HL-60 (cell line): ENCODE measurements at regions not wholly inside any gene's neighbourhood (a gene's known extent, or its start where the extent isn't known, plus 50 kb on each side); places are given as distances from the start of the nearest gene placed in this dataset.
A peak's percentile ranks its signal among the peaks of the same experiment; 100 is the strongest.

Experiments
- DNase-seq, 2 experiments: peaks; one replicate each; pipeline ENCODE4 v3.0.0-alpha.2; 2010 to 2020; ENCODE audit warnings: low read depth in 1 of 2, low spot score in 1 of 2
- H3K27ac ChIP-seq: fragments of 250-450 bp; sonication (Bioruptor Pico); replicated peaks from 2 replicates; pipeline ENCODE4 v1.5.1; 2020; ENCODE audit warnings: mild to moderate bottlenecking, moderate library complexity
- H3K27me3 ChIP-seq: fragments of 250-450 bp; sonication (Bioruptor Pico); 2 replicates; pipeline ENCODE4 v1.5.1; 2021; ENCODE audit warnings: mild to moderate bottlenecking, moderate library complexity; ENCODE audit not compliant: insufficient read depth, poor library complexity, severe bottlenecking
- H3K4me3 ChIP-seq: replicated peaks from 2 replicates; pipeline ENCODE4 v1.5.1; 2011; ENCODE audit warnings: mild to moderate bottlenecking, control low read depth, low read length; ENCODE audit not compliant: insufficient read depth
- GABPA ChIP-seq: IDR thresholded peaks from 2 replicates; pipeline ENCODE4 v1.6.1; 2012; ENCODE audit warnings: low read depth
- POLR2AphosphoS5 ChIP-seq: IDR thresholded peaks from 2 replicates; pipeline ENCODE4 v1.6.1; 2012; ENCODE audit warnings: low read depth
- SPI1 ChIP-seq: IDR thresholded peaks from 2 replicates; pipeline ENCODE4 v1.6.1; 2012; ENCODE audit warnings: low read depth, mild to moderate bottlenecking, borderline replicate concordance
- TF ChIP-seq, protein P1 (sequence below): IDR thresholded peaks from one replicate; pipeline ENCODE4 v1.5.1; 2011; ENCODE audit warnings: low read length, control low read depth, inconsistent platforms; ENCODE audit not compliant: insufficient read depth
- TF ChIP-seq, protein P2 (sequence below): IDR thresholded peaks from 2 replicates; pipeline ENCODE4 v1.6.1; 2012; ENCODE audit warnings: low read depth; ENCODE audit not compliant: insufficient replicate concordance

DNA sequence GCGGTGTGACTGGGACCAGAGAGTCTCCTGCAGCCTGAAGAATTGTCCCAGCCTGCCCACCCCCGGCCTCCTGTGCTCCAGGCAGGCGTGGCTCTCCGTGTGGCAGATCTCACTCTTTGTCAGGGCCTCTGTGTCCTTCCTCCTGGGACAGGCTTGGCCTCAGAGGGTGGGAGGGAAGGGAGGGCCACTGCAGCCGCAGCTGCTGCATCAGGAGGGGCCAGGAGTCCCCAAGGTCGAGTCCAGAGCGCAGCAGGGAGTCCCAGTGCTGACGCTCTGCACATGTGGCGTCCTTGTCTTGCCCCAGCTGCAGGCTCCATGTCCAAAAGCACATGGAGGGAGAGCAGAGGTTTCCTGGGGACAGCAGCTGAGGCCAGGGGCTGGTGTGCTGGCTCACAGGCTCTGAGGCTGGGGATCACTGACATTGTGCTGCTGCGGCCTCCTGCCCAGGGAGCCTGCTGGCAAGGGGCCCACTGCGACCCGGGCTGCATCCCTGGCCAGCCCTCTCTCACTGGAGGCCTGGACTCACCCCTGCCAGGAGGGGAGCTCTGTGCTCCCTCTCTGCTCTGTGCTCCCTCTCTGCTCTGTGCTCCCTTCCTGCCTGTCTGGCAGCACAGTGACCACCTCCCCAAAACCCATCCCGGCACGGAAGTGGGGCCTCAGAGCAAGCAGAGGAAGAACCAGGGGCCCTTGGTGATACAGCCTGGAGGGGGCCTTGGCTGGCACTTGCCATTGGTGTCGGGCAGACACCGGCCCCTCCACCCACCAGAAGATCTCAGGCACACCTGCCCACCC is 114.6 kb upstream of the RET start:
- peak in 1 of 2 experiments; percentile 31 for DNase-seq
- peak overlapping the region; percentile 90 for H3K27ac ChIP-seq
- H3K4me3 ChIP-seq = no peak overlapping the region
- no peaks in the 10 kb centered on the region for H3K27me3 ChIP-seq
- TF ChIP-seq, protein P1, sequence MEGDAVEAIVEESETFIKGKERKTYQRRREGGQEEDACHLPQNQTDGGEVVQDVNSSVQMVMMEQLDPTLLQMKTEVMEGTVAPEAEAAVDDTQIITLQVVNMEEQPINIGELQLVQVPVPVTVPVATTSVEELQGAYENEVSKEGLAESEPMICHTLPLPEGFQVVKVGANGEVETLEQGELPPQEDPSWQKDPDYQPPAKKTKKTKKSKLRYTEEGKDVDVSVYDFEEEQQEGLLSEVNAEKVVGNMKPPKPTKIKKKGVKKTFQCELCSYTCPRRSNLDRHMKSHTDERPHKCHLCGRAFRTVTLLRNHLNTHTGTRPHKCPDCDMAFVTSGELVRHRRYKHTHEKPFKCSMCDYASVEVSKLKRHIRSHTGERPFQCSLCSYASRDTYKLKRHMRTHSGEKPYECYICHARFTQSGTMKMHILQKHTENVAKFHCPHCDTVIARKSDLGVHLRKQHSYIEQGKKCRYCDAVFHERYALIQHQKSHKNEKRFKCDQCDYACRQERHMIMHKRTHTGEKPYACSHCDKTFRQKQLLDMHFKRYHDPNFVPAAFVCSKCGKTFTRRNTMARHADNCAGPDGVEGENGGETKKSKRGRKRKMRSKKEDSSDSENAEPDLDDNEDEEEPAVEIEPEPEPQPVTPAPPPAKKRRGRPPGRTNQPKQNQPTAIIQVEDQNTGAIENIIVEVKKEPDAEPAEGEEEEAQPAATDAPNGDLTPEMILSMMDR = no peak
- no peak for TF ChIP-seq SPI1
- TF ChIP-seq GABPA = no peak
- TF ChIP-seq POLR2AphosphoS5 = no peak
- TF ChIP-seq, protein P2, sequence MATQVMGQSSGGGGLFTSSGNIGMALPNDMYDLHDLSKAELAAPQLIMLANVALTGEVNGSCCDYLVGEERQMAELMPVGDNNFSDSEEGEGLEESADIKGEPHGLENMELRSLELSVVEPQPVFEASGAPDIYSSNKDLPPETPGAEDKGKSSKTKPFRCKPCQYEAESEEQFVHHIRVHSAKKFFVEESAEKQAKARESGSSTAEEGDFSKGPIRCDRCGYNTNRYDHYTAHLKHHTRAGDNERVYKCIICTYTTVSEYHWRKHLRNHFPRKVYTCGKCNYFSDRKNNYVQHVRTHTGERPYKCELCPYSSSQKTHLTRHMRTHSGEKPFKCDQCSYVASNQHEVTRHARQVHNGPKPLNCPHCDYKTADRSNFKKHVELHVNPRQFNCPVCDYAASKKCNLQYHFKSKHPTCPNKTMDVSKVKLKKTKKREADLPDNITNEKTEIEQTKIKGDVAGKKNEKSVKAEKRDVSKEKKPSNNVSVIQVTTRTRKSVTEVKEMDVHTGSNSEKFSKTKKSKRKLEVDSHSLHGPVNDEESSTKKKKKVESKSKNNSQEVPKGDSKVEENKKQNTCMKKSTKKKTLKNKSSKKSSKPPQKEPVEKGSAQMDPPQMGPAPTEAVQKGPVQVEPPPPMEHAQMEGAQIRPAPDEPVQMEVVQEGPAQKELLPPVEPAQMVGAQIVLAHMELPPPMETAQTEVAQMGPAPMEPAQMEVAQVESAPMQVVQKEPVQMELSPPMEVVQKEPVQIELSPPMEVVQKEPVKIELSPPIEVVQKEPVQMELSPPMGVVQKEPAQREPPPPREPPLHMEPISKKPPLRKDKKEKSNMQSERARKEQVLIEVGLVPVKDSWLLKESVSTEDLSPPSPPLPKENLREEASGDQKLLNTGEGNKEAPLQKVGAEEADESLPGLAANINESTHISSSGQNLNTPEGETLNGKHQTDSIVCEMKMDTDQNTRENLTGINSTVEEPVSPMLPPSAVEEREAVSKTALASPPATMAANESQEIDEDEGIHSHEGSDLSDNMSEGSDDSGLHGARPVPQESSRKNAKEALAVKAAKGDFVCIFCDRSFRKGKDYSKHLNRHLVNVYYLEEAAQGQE = no peak

DNA sequence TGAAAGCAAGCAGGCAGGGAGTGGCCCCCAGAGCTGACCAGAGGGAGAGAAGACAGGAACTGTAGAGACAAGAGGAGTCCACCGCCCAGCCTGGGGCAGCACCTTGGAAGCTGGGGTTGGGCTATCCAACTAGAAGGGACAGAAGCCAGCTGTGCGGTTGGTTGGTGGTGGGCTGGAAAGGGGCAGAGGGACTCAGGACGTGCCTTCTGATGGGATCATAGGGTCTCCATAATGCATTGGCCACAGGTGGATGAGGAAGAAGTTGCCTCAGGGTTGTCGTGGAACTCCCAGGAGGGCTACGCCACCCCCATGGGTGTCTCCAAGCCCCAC is 114.0 kb upstream of the RET start:
- DNase-seq = no peak
- H3K4me3 ChIP-seq = no peak overlapping the region
- peak overlapping the region; percentile 90 for H3K27ac ChIP-seq
- no peaks in the 10 kb centered on the region for H3K27me3 ChIP-seq
- TF ChIP-seq, protein P1 = no peak
- no peak for TF ChIP-seq SPI1
- no peak for TF ChIP-seq GABPA
- TF ChIP-seq, protein P2 = no peak
- no peak for TF ChIP-seq POLR2AphosphoS5

DNA sequence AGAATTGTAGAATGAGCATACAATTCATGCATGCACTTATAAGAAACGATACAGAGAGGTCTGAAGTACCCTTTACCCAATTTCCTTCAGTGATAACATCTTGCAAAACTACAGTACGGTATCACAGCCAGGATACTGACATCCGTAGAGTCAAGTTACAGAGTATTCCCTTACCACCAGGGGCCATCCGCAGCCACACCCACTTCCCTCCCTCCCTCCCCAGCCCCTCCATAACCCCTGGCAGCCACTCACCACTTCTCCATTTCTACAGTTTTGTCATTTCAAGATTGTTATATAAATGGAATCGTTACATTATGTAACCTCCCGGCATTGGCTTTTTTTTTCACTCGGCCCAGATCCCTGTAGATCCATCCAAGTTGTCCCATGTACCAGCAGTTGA is 113.6 kb upstream of the RET start:
- peak in 1 of 2 experiments; percentile 93 for DNase-seq
- peak overlapping the region; percentile 90 for H3K27ac ChIP-seq
- TF ChIP-seq POLR2AphosphoS5 = peak; percentile 42; the same call in 1 of the 2 replicates
- TF ChIP-seq SPI1 = peak; percentile 98
- TF ChIP-seq GABPA = no peak
- TF ChIP-seq, protein P1 = no peak
- TF ChIP-seq, protein P2 = no peak
- no peaks in the 10 kb centered on the region for H3K27me3 ChIP-seq
- H3K4me3 ChIP-seq = no peak overlapping the region
